ENCODE measurements at regions not wholly inside any gene's neighbourhood (a gene's known extent, or its start where the extent isn't known, plus 50 kb on each side); places are given as distances from the start of the nearest gene placed in this dataset.

GRCh38 chr1:31517301-31517700, 59.0 kb upstream of the TINAGL1 start:
- TF ChIP-seq CTCF (IDR thresholded peaks at IDR 0.05) (no peak), ZBTB33 (IDR thresholded peaks at IDR 0.05; ENCODE audit: borderline replicate concordance, low read depth) (no peak), EP300 (IDR thresholded peaks at IDR 0.05; ENCODE audit: borderline replicate concordance in 1 of 2, low read depth in 1 of 2, low read length in 1 of 2) (no peak), RAD21 (IDR thresholded peaks at IDR 0.05; ENCODE audit: low read length) (no peak), MAX (IDR thresholded peaks at IDR 0.05; ENCODE audit: low read depth) (no peak), USF1 (IDR thresholded peaks at IDR 0.05; ENCODE audit: borderline replicate concordance, low read depth) (no peak), YY1 (IDR thresholded peaks at IDR 0.05; ENCODE audit: low read depth) (no peak), EZH2phosphoT487 (IDR thresholded peaks at IDR 0.05; ENCODE audit: borderline replicate concordance, low read depth) (no peak), POLR2AphosphoS5 (IDR thresholded peaks at IDR 0.05; ENCODE audit: low read depth, low read length) (no peak), FOSL2 (IDR thresholded peaks at IDR 0.05; ENCODE audit: borderline replicate concordance, low read depth) (no peak), USF2 (IDR thresholded peaks at IDR 0.05; ENCODE audit: borderline replicate concordance, low read depth, low read length) (no peak), JUND (IDR thresholded peaks at IDR 0.05) (no peak), RXRA (IDR thresholded peaks at IDR 0.05; ENCODE audit: borderline replicate concordance, low read depth) (no peak), NRF1 (IDR thresholded peaks at IDR 0.05; ENCODE audit: low read depth, low read length) (no peak)

Measured in SK-N-SH (cell line).